ENCODE measurements at regions not wholly inside any gene's neighbourhood (a gene's known extent, or its start where the extent isn't known, plus 50 kb on each side); places are given as distances from the start of the nearest gene placed in this dataset.

- no peak overlapping the region for H3K4me3 ChIP-seq (ENCODE audit: low read depth, low read length)
- no peak for DNase-seq (ENCODE audit: low read depth)
- no peak for TF ChIP-seq CTCF (conservative IDR thresholded peaks at IDR 0.05; ENCODE audit: low read depth, low read length)
Measured at GRCh38 chr2:221125691-221126090, 446.4 kb downstream of the EPHA4 start.

- DNase-seq (ENCODE audit: low read depth) = no peak
- H3K4me3 ChIP-seq (ENCODE audit: low read depth, low read length) = no peak overlapping the region
- TF ChIP-seq CTCF (conservative IDR thresholded peaks at IDR 0.05; ENCODE audit: low read depth, low read length) = no peak
Measured at GRCh38 chr2:221129657-221130056, 442.4 kb downstream of the EPHA4 start.

- no peak for TF ChIP-seq CTCF (conservative IDR thresholded peaks at IDR 0.05; ENCODE audit: low read depth, low read length)
- no peak overlapping the region for H3K4me3 ChIP-seq (ENCODE audit: low read depth, low read length)
- DNase-seq (ENCODE audit: low read depth) = no peak
Measured at GRCh38 chr2:221130431-221130830, 441.7 kb downstream of the EPHA4 start.

- DNase-seq (ENCODE audit: low read depth) = no peak
- no peak overlapping the region for H3K4me3 ChIP-seq (ENCODE audit: low read depth, low read length)
- TF ChIP-seq CTCF (conservative IDR thresholded peaks at IDR 0.05; ENCODE audit: low read depth, low read length) = no peak
Measured at GRCh38 chr2:221133941-221134340, 438.2 kb downstream of the EPHA4 start.

GRCh38 chr2:221134718-221135117 lies 437.4 kb downstream of the EPHA4 start:
- TF ChIP-seq CTCF (conservative IDR thresholded peaks at IDR 0.05; ENCODE audit: low read depth, low read length) = no peak
- no peak for DNase-seq (ENCODE audit: low read depth)
- no peak overlapping the region for H3K4me3 ChIP-seq (ENCODE audit: low read depth, low read length)

- no peak for DNase-seq (ENCODE audit: low read depth)
- TF ChIP-seq CTCF (conservative IDR thresholded peaks at IDR 0.05; ENCODE audit: low read depth, low read length) = no peak
- H3K4me3 ChIP-seq (ENCODE audit: low read depth, low read length) = no peak overlapping the region
Measured at GRCh38 chr2:221135699-221136098, 436.4 kb downstream of the EPHA4 start.

- no peak for TF ChIP-seq CTCF (conservative IDR thresholded peaks at IDR 0.05; ENCODE audit: low read depth, low read length)
- no peak overlapping the region for H3K4me3 ChIP-seq (ENCODE audit: low read depth, low read length)
- no peak for DNase-seq (ENCODE audit: low read depth)
Measured at GRCh38 chr2:221137385-221137784, 434.7 kb downstream of the EPHA4 start.

All from choroid plexus epithelial cell (primary cell).